ENCODE measurements at regions not wholly inside any gene's neighbourhood (a gene's known extent, or its start where the extent isn't known, plus 50 kb on each side); places are given as distances from the start of the nearest gene placed in this dataset.

DNA sequence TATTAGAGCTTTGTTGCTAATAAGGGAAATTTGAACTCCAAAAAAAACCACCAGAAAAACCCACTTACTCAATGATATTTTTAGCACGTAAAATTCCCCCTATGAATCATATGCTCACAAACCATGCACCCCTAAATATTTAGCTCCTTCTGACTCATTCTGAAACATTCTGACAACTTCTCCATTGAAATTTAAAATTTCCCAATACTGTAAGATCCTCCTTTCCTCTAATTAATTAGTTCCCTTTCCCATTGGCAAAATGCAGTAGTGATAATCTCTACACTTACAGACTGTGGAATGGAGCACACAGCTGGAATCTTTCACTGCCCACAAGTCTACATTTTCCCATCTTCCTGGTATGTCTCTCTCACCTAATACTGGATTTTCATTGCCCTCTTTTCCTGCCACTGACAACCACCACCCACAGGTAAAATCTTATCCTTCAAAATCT lies 215.8 kb upstream of the ACVR2A start:
- TF ChIP-seq, protein P1, sequence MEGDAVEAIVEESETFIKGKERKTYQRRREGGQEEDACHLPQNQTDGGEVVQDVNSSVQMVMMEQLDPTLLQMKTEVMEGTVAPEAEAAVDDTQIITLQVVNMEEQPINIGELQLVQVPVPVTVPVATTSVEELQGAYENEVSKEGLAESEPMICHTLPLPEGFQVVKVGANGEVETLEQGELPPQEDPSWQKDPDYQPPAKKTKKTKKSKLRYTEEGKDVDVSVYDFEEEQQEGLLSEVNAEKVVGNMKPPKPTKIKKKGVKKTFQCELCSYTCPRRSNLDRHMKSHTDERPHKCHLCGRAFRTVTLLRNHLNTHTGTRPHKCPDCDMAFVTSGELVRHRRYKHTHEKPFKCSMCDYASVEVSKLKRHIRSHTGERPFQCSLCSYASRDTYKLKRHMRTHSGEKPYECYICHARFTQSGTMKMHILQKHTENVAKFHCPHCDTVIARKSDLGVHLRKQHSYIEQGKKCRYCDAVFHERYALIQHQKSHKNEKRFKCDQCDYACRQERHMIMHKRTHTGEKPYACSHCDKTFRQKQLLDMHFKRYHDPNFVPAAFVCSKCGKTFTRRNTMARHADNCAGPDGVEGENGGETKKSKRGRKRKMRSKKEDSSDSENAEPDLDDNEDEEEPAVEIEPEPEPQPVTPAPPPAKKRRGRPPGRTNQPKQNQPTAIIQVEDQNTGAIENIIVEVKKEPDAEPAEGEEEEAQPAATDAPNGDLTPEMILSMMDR (IDR thresholded peaks at IDR 0.05) = no peak
- no peak for TF ChIP-seq POLR2A (IDR thresholded peaks at IDR 0.05)

All from testis (tissue), 2 donors.